Right ventricle myocardium inferior (tissue), 1 donor: ENCODE measurements at regions not wholly inside any gene's neighbourhood (a gene's known extent, or its start where the extent isn't known, plus 50 kb on each side); places are given as distances from the start of the nearest gene placed in this dataset.

Experiments used
- ATAC-seq: fragments of 200-7000 bp; cut with Tn5 transposase; one replicate; pipeline ENCODE4 v1.9.1; 2020; ENCODE audit warnings: mild to moderate bottlenecking, moderate library complexity
- DNase-seq: peaks from one replicate; pipeline ENCODE4 v3.0.0; 2021; ENCODE audit errors: missing footprints
- intact Hi-C: fragments of 100-400 bp; cut with DNase I; formaldehyde crosslinking; loops from one replicate; pipeline ENCODE4 v1.11.0; 2022
- donor health status: DM: no; HTN: yes; CAD: no; lungs with severe emphysema.

DNA sequence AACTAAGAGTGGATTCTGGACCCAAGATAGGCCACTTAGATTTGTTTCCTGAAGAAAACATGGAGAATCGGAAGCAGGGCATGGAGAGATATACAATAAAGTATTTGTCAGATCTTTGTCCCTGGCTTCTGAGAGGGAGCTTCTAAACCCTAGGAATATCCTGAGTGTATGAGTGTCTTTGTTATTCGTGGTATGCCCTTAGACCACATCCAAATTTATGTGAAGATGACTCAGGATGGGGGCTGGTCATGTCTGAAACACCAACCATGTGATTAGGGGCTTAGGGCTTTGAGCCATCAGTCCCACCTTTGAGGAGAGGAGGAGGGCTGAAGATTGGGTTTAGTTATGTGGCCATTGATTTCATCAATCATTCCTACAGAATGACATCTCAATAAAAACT lies 69.7 kb upstream of the PLPP4 start:
- intact Hi-C loops, result no loop called here
- ATAC-seq (no peak), DNase-seq (no peak)

DNA sequence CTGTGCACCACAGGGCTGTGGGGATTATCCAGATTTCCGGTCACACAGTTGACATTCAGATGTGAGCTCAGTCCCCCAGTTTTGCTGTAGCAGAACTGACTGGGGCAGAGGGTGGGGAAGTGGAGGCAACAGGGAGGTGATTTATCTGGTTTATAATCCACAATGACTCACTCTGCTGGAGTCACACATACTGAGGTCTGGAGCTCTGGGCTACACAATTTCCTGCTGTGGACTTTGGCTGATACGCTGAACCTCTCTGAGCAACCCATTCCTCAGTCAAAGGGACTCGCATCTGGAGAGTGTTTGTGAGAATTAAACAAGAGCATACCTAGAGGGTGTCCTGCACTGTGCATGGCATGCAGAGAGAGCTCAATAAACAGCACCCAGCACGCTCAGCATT lies 64.8 kb upstream of the PLPP4 start:
- intact Hi-C loops, result no loop called here
- DNase-seq (no peak), ATAC-seq (no peak)

DNA sequence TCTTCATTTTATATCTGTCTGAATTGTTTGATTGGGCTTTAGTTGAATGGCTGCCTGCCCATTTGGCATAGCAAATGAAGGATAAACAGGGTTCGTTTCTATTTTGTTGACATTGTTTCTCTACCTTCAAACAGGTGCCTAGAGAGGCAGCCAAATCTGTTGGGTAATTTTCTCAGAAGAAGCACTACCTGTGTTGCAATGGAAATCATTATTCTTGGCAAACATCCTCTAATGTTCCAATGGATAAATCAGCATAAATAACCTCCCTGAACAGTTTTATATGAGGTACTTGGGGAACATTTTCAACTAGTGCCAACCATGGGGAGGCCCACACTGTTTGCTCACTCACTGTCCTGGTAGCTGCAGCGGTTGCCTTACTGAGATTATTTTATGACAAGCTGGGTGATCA lies 64.4 kb upstream of the PLPP4 start:
- intact Hi-C loops, result no loop called here
- ATAC-seq, result no peak
- no peak for DNase-seq

DNA sequence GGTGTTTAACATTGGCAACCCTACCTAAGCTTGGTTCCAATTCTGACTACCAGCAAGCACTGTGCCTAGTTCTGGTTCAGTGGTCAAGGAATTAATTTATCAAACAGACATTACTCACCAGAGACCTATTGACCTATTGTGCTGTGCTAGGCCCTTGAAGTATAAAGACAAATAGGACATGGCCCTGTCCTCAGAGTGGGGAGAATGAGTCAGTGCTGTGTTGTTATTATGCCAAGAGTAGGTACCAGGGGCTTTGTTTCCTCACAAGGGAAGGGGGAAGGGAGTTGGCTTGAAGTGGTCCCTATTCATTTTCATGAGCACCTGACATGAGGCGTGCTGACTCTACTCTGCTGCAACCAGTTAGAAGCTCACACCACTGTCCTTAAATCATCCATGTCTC lies 62.6 kb upstream of the PLPP4 start:
- ATAC-seq, result no peak
- intact Hi-C loops, result no loop called here
- DNase-seq, result no peak

DNA sequence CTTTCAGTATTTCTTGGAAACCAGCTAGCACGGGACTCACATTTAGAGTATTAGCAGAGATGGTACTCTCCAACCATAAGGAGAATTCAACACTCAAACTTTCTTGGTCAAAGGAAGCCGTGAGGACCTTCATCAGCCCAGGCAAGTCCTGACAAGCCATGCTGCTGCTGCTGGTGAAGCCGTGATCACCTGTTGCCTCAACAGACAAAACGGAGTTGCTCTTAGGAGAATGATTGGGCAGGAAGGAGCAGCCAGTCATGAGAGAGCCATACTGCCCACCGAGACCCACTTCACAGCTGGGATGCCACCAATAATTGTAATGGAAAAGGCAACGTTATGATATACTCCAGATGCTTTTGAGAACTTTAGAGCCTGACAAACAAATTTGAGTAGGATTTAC lies 60.8 kb upstream of the PLPP4 start:
- DNase-seq (no peak), ATAC-seq (no peak)
- intact Hi-C loops, result no loop called here

DNA sequence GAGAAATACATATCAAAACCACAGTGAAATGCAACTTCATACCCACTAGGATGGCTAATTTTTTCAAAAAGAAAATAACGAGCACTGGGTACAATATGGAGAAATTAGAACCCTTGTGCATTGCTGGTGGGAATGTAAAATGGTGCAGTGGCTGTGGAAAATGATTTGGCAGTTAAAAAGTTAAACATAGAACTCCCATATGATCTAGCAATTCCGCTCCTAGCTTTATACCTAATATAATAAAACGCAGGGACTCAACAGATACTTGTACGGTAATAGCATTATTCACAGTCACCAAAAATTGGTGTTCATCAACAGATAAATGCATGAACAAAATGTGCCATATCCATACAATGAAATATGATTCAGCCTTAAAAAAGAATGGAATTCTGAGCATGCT lies 58.8 kb upstream of the PLPP4 start:
- DNase-seq (no peak), ATAC-seq (no peak)
- intact Hi-C loops, result no loop called here

DNA sequence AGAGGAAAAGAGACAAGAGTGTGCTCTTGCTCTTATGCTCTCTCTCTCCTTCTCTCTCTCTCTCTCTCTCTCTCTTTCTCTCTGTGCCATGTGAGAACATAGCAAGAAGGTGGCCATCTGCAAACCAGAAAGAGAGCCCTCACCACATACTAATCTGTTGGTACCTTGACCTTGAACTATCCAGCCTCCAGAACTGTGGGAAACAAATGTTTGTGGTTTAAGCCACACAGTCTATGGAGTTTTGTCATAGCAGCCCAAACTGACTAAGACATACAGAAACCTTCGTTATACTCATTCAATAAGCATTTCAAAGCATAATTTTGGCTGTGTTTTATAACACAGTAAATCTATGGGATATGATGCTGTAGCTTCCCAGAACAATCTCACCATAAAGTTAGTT lies 56.4 kb upstream of the PLPP4 start:
- DNase-seq (no peak), ATAC-seq (no peak)
- intact Hi-C loops, result no loop called here

DNA sequence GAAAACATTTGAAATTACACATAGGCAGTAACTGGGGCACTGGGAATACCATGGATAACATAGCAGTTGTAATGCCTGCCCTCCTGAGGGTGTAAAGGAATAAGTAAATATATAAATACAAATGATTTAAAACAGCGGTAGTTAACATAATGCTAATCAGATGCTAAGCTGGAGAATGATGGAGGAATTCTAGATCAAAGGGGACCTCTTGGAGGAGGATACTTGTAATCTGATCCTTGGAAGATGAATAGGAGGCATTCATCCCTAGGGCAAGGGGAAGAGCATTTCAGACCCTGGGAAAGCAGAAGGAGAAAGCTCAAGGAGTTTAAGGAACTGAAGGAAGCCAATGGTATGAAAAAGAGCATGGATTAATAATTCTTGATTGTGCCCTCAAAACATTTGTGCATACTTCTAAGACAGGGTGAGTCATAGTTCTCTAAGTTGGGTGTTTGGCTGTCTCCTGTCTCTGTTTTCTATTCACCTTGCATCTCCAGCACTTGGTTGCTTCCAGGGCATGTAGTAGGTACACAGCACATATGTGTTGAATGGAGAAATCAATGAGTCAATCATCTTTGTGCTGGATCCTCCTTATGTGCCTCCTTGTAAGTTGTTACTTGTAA lies 54.8 kb upstream of the PLPP4 start:
- intact Hi-C loops, result no loop called here
- no peak for ATAC-seq
- DNase-seq, result no peak

DNA sequence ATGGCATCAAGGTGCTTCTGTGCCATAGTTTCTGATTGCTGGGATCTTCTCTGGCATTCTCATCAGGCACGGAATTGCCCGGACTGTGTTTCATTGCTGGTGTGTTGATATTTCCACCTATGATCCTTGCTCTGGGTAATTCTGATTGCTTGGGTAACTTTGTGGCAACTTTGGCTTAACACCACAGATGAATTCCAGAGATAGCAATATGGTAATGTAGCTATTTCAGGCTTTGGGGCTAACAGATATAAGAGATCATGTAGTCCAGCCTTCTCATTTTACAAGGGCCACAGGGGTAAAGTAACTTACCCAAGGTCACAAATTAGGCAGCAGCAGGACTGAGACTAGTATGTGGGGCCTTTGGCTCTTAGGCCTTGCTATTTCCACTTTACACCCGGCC lies 53.9 kb upstream of the PLPP4 start:
- ATAC-seq (no peak), DNase-seq (no peak)
- intact Hi-C loops, result no loop called here

DNA sequence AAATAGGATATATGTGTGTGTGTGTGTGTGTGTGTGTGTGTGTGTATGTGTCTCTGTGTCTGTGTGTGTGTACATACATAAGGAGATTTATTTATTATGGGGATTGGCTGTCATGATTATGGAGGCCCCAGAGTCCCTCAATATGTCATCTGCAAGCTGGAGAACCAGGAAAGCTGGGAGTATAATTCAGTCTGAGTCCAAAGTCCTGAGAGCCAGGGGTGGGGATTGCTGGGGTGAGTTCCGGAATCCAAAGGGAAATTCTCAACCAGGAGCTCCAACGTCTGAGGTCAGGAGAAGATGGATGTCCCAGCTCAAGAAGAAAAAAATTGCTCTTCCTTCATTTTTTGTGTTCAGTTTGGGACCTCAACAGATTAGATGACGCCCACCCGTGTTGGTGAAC lies 50.7 kb upstream of the PLPP4 start:
- DNase-seq, result no peak
- intact Hi-C loops, result no loop called here
- ATAC-seq, result no peak
